HFFc6 (cell line): ENCODE measurements at regions not wholly inside any gene's neighbourhood (a gene's known extent, or its start where the extent isn't known, plus 50 kb on each side); places are given as distances from the start of the nearest gene placed in this dataset.
A peak's percentile ranks its signal among the peaks of the same experiment; 100 is the strongest.

Experiments used
- DNase-seq: peaks from one replicate; pipeline ENCODE4 v3.0.0-alpha.2; 2018
- H3K27ac Mint-ChIP-seq: 2 replicates; pipeline ENCODE4 v1.8.0; 2020; ENCODE audit warnings: mild to moderate bottlenecking, mixed read lengths
- H3K27me3 Mint-ChIP-seq: 2 replicates; pipeline ENCODE4 v1.8.0; 2021; ENCODE audit warnings: mild to moderate bottlenecking, moderate library complexity, mixed read lengths; ENCODE audit not compliant: insufficient read depth
- H3K36me3 Mint-ChIP-seq: 2 replicates; pipeline ENCODE4 v1.8.0; 2021; ENCODE audit warnings: low read depth, mixed read lengths
- H3K4me1 Mint-ChIP-seq: 2 replicates; pipeline ENCODE4 v1.8.0; 2020; ENCODE audit warnings: low read depth, mixed read lengths
- H3K4me3 Mint-ChIP-seq: 2 replicates; pipeline ENCODE4 v1.8.0; 2020; ENCODE audit warnings: mild to moderate bottlenecking, moderate library complexity, mixed read lengths
- H3K9me3 Mint-ChIP-seq: 2 replicates; pipeline ENCODE4 v1.8.0; 2020; ENCODE audit warnings: mild to moderate bottlenecking, mixed read lengths
- CTCF ChIP-seq: fragments of 200-600 bp; sonication (generic); IDR thresholded peaks from 2 replicates; pipeline ENCODE4 v1.5.0; 2021; ENCODE audit warnings: antibody characterized with exemption, mild to moderate bottlenecking

GRCh38 chr16:86667035-86667434 lies 88.7 kb downstream of the FOXL1 start:
- Mint-ChIP-seq H3K27me3 (no peaks in the 10 kb centered on the region; the same call in 1 of the 2 replicates), H3K9me3 (peaks cover 5% of the 10 kb centered on the region; the same call in 1 of the 2 replicates), H3K36me3 (peaks cover 5% of the 10 kb centered on the region), H3K27ac (peak overlapping the region; percentile 51), H3K4me3 (no peak overlapping the region), H3K4me1 (peaks cover 100% of the 10 kb centered on the region)
- no peak for DNase-seq
- no peak for TF ChIP-seq CTCF

- peak; percentile 38 for DNase-seq
- Mint-ChIP-seq H3K4me3 (no peak overlapping the region), H3K4me1 (peaks cover 89% of the 10 kb centered on the region)
Observed at GRCh38 chr16:86668136-86668910, 90.0 kb downstream of the FOXL1 start.

DNA sequence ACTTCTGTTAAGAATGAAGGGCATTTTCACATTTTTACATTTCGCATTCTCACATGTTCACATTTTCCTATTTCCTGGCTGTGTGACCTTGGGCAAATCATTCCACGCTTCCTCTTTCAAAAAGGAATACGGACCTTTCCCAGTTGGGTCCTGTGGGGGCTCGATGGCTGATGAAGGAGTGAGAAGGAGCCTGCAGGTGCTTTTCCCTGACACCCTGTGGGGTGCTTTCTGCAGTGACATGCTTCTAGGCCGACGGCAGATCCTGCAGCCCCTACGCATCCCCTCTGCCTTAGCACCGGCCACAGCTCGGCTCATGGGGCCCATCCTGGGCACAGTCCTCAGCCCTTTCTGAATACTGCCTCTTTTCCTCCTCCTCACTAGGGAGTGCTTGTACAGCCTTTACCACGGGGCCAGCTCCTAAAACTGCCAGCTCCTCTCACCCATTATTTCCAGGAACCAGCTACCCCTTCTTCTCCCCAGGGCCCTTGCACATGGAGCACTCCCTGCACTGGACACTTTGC lies 91.0 kb downstream of the FOXL1 start:
- no peak for DNase-seq
- Mint-ChIP-seq H3K36me3 (peaks cover 5% of the 10 kb centered on the region), H3K4me1 (peaks cover 78% of the 10 kb centered on the region), H3K27ac (no peak overlapping the region), H3K4me3 (no peak overlapping the region), H3K9me3 (peaks cover 5% of the 10 kb centered on the region; the same call in 1 of the 2 replicates), H3K27me3 (no peaks in the 10 kb centered on the region; the same call in 1 of the 2 replicates)
- TF ChIP-seq CTCF: no peak

More at GRCh38 chr16:86668136-86668910, 90.0 kb downstream of the FOXL1 start:
- Mint-ChIP-seq H3K36me3 (peaks cover 5% of the 10 kb centered on the region), H3K27ac (peak overlapping the region; percentile 41), H3K27me3 (no peaks in the 10 kb centered on the region; the same call in 1 of the 2 replicates), H3K9me3 (peaks cover 5% of the 10 kb centered on the region; the same call in 1 of the 2 replicates)
- TF ChIP-seq CTCF: no peak

DNA sequence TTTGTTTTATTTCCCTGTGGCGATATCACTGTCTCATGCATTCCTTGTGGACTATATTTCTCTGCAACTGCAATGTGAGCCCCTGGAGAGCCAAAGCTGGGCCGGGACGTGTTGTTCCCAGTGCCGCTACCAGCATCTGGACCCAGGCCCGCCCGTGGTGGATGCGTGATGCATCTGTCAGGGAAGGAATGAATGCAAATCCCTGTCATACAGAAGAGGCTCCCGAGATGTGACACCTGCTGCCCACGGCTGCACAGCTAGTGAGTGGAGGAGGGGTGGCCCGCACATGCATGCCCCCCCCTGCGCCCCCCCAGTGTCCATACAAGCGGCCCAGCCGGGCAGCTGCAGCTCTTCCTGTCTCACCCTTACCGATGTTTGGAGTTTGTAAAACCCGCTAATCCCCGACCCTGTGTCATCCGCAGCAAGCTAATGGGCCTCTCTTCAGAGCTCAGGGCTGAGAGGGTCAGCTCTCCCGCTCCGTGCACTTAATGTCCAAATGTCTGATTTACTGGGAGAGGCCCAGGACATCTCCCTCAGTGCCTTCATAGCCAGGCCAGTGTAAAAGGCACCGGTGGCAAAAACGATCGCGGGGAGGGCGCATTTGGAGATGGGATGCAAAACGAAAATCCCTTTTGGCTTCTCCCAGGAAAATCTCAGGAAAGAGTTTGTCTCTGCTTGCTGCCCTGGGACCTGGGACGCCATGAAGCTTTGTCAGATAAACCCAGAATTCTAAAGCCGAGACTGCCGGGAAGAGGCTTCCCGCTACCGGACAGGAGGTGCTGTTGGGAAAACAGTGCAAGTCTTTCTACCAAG lies 91.8 kb downstream of the FOXL1 start:
- no peak for DNase-seq
- H3K9me3 Mint-ChIP-seq: peaks cover 5% of the 10 kb centered on the region; the same call in 1 of the 2 replicates
- no peak for TF ChIP-seq CTCF
- no peaks in the 10 kb centered on the region; the same call in 1 of the 2 replicates for H3K27me3 Mint-ChIP-seq
- peak overlapping the region; percentile 60; the same call in 1 of the 2 replicates for H3K4me3 Mint-ChIP-seq
- H3K36me3 Mint-ChIP-seq: peaks cover 5% of the 10 kb centered on the region
- no peak overlapping the region; the same call in 1 of the 2 replicates for H3K27ac Mint-ChIP-seq
- peaks cover 70% of the 10 kb centered on the region for H3K4me1 Mint-ChIP-seq

DNA sequence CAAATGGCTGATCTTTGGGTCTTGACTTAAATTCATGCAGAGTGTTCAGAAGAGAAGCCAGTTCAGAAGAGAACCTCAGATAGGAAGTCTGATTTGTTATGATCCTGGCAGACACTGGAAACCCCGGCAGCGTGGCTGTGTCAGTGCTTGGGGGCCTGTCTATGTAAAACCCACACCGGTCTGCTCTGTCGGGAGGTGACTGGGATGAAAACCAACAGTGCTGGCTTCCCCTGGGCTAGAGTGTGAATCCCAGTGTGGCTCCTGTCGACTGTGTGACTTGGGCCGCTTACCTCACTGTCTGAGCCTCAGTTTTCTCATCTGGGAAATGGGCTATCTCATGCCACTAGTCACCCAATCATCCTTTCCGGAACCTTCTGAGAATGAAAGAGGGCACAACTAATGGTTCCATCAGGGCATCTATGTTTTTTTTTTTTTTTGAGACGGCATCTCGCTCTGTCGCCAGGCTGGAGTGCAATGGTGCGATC lies 92.4 kb downstream of the FOXL1 start:
- peak overlapping the region; percentile 60; the same call in 1 of the 2 replicates for H3K4me3 Mint-ChIP-seq
- H3K27me3 Mint-ChIP-seq: no peaks in the 10 kb centered on the region; the same call in 1 of the 2 replicates
- no peak overlapping the region; the same call in 1 of the 2 replicates for H3K27ac Mint-ChIP-seq
- peaks cover 64% of the 10 kb centered on the region for H3K4me1 Mint-ChIP-seq
- DNase-seq: no peak
- peaks cover 5% of the 10 kb centered on the region; the same call in 1 of the 2 replicates for H3K9me3 Mint-ChIP-seq
- peaks cover 5% of the 10 kb centered on the region for H3K36me3 Mint-ChIP-seq
- TF ChIP-seq CTCF: no peak
